ENCODE measurements at regions not wholly inside any gene's neighbourhood (a gene's known extent, or its start where the extent isn't known, plus 50 kb on each side); places are given as distances from the start of the nearest gene placed in this dataset.

GRCh38 chr1:118767971-118768370 is 220.2 kb downstream of the TBX15 start:
- peaks cover 19% of the 10 kb centered on the region for H3K4me1 ChIP-seq (ENCODE audit: insufficient read depth)
- H3K27me3 ChIP-seq (replicated peaks; ENCODE audit: insufficient read depth), result no peaks in the 10 kb centered on the region
- no peaks in the 10 kb centered on the region for H3K36me3 ChIP-seq (ENCODE audit: low read depth)
- H3K79me2 ChIP-seq (ENCODE audit: insufficient read depth), result no peaks in the 10 kb centered on the region
- H3K9ac ChIP-seq, result no peak overlapping the region
- H3K4me2 ChIP-seq (ENCODE audit: unreplicated experiment), result no peak overlapping the region
- H3K9me2 ChIP-seq (ENCODE audit: insufficient read depth), result no peaks in the 10 kb centered on the region
- TF ChIP-seq EZH2phosphoT487 (IDR thresholded peaks at IDR 0.05; ENCODE audit: insufficient read depth, low read depth), result no peak
- no peak for TF ChIP-seq EZH2 (IDR thresholded peaks at IDR 0.05; ENCODE audit: insufficient read depth, poor library complexity, severe bottlenecking)
- WGBS, 2 experiments (ENCODE audit: low coverage in 1 of 2, low lambda C conversion rate in 2 of 2, missing lambda C conversion rate in 2 of 2), result 6 to 9% methylated on average over 2 of the region's 2 CpGs
- no peak overlapping the region for H2AFZ ChIP-seq
- no peaks in the 10 kb centered on the region for H4K20me1 ChIP-seq (ENCODE audit: insufficient read depth)
- 0 out of 2 replicates have a peak, but pooled peaks cover 6% of the 10 kb centered on the region for H3F3A ChIP-seq (ENCODE audit: insufficient read depth)
- in situ Hi-C loops (cut with MboI), result no loop called here
- peak; percentile 34 for DNase-seq
- no peaks in the 10 kb centered on the region for H3K9me3 ChIP-seq (ENCODE audit: low read depth)
- H3K4me3 ChIP-seq, result no peak overlapping the region
- H3K27ac ChIP-seq, result no peak overlapping the region

GRCh38 chr1:118753976-118754375 is 234.2 kb downstream of the TBX15 start:
- H3K4me3 ChIP-seq, result no peak overlapping the region
- in situ Hi-C loops (cut with MboI), result no loop called here

GRCh38 chr1:118751166-118751565 is 237.0 kb downstream of the TBX15 start:
- H4K20me1 ChIP-seq (ENCODE audit: insufficient read depth), result no peaks in the 10 kb centered on the region
- H3K27ac ChIP-seq, result no peak overlapping the region
- no peak overlapping the region for H3K4me2 ChIP-seq (ENCODE audit: unreplicated experiment)
- in situ Hi-C loops (cut with MboI), result no loop called here
- DNase-seq, result peak; percentile 46
- H2AFZ ChIP-seq, result no peak overlapping the region
- H3K4me3 ChIP-seq, result no peak overlapping the region
- H3K9ac ChIP-seq, result no peak overlapping the region
- H3K27me3 ChIP-seq (replicated peaks; ENCODE audit: insufficient read depth), result no peaks in the 10 kb centered on the region
- no peaks in the 10 kb centered on the region for H3K36me3 ChIP-seq (ENCODE audit: low read depth)
- no peaks in the 10 kb centered on the region for H3K9me3 ChIP-seq (ENCODE audit: low read depth)
- H3K79me2 ChIP-seq (ENCODE audit: insufficient read depth), result no peaks in the 10 kb centered on the region
- peaks cover 10% of the 10 kb centered on the region; the same call in 1 of the 2 replicates for H3F3A ChIP-seq (ENCODE audit: insufficient read depth)
- H3K9me2 ChIP-seq (ENCODE audit: insufficient read depth), result no peaks in the 10 kb centered on the region
- TF ChIP-seq EZH2phosphoT487 (IDR thresholded peaks at IDR 0.05; ENCODE audit: insufficient read depth, low read depth) (no peak), EZH2 (IDR thresholded peaks at IDR 0.05; ENCODE audit: insufficient read depth, poor library complexity, severe bottlenecking) (no peak)
- H3K4me1 ChIP-seq (ENCODE audit: insufficient read depth), result peaks cover 4% of the 10 kb centered on the region

More at GRCh38 chr1:118753976-118754375, 234.2 kb downstream of the TBX15 start:
- Histone ChIP-seq H3K9me2 (ENCODE audit: insufficient read depth) (no peaks in the 10 kb centered on the region), H3K9me3 (ENCODE audit: low read depth) (no peaks in the 10 kb centered on the region), H3K79me2 (ENCODE audit: insufficient read depth) (no peaks in the 10 kb centered on the region), H3K9ac (no peak overlapping the region), H3K4me2 (ENCODE audit: unreplicated experiment) (no peak overlapping the region), H3K27ac (no peak overlapping the region), H3K4me1 (ENCODE audit: insufficient read depth) (peaks cover 4% of the 10 kb centered on the region), H3F3A (ENCODE audit: insufficient read depth) (peaks cover 10% of the 10 kb centered on the region; the same call in 1 of the 2 replicates), H2AFZ (no peak overlapping the region), H3K36me3 (ENCODE audit: low read depth) (no peaks in the 10 kb centered on the region), H4K20me1 (ENCODE audit: insufficient read depth) (no peaks in the 10 kb centered on the region), H3K27me3 (replicated peaks; ENCODE audit: insufficient read depth) (no peaks in the 10 kb centered on the region)
- DNase-seq, result no peak
- no peak for TF ChIP-seq EZH2 (IDR thresholded peaks at IDR 0.05; ENCODE audit: insufficient read depth, poor library complexity, severe bottlenecking)
- WGBS, 2 experiments (ENCODE audit: low coverage in 1 of 2, low lambda C conversion rate in 2 of 2, missing lambda C conversion rate in 2 of 2), result 79 to 95% methylated on average over 1 of the region's 1 CpG

GRCh38 chr1:118744420-118744819 is 243.7 kb downstream of the TBX15 start:
- Histone ChIP-seq H3K27ac (no peak overlapping the region), H3K9me3 (ENCODE audit: low read depth) (no peaks in the 10 kb centered on the region), H3K9ac (no peak overlapping the region), H3K4me3 (no peak overlapping the region), H3K79me2 (ENCODE audit: insufficient read depth) (no peaks in the 10 kb centered on the region), H3K36me3 (ENCODE audit: low read depth) (no peaks in the 10 kb centered on the region), H3K4me2 (ENCODE audit: unreplicated experiment) (no peak overlapping the region), H3K9me2 (ENCODE audit: insufficient read depth) (no peaks in the 10 kb centered on the region), H3F3A (ENCODE audit: insufficient read depth) (no peaks in the 10 kb centered on the region), H3K27me3 (replicated peaks; ENCODE audit: insufficient read depth) (no peaks in the 10 kb centered on the region), H4K20me1 (ENCODE audit: insufficient read depth) (no peaks in the 10 kb centered on the region), H2AFZ (no peak overlapping the region), H3K4me1 (ENCODE audit: insufficient read depth) (no peaks in the 10 kb centered on the region)
- no peak for TF ChIP-seq EZH2 (IDR thresholded peaks at IDR 0.05; ENCODE audit: insufficient read depth, poor library complexity, severe bottlenecking)
- no peak for TF ChIP-seq EZH2phosphoT487 (IDR thresholded peaks at IDR 0.05; ENCODE audit: insufficient read depth, low read depth)
- in situ Hi-C loops (cut with MboI), result no loop called here
- DNase-seq, result no peak
- WGBS, 2 experiments (ENCODE audit: low coverage in 1 of 2, low lambda C conversion rate in 2 of 2, missing lambda C conversion rate in 2 of 2), result 44 to 45% methylated on average over 1 of the region's 1 CpG

GRCh38 chr1:118739501-118739900 is 248.6 kb downstream of the TBX15 start:
- Histone ChIP-seq H3K9me3 (ENCODE audit: low read depth) (no peaks in the 10 kb centered on the region), H3F3A (ENCODE audit: insufficient read depth) (no peaks in the 10 kb centered on the region), H3K36me3 (ENCODE audit: low read depth) (no peaks in the 10 kb centered on the region), H3K4me3 (no peak overlapping the region), H2AFZ (no peak overlapping the region), H3K4me1 (ENCODE audit: insufficient read depth) (no peaks in the 10 kb centered on the region), H3K9me2 (ENCODE audit: insufficient read depth) (no peaks in the 10 kb centered on the region), H4K20me1 (ENCODE audit: insufficient read depth) (no peaks in the 10 kb centered on the region), H3K27me3 (replicated peaks; ENCODE audit: insufficient read depth) (no peaks in the 10 kb centered on the region), H3K27ac (no peak overlapping the region), H3K9ac (no peak overlapping the region), H3K79me2 (ENCODE audit: insufficient read depth) (no peaks in the 10 kb centered on the region), H3K4me2 (ENCODE audit: unreplicated experiment) (no peak overlapping the region)
- DNase-seq, result no peak
- in situ Hi-C loops (cut with MboI), result no loop called here
- WGBS, 2 experiments (ENCODE audit: low coverage in 1 of 2, low lambda C conversion rate in 2 of 2, missing lambda C conversion rate in 2 of 2), result 77 to 80% methylated on average over 4 of the region's 4 CpGs
- TF ChIP-seq EZH2phosphoT487 (IDR thresholded peaks at IDR 0.05; ENCODE audit: insufficient read depth, low read depth) (no peak), EZH2 (IDR thresholded peaks at IDR 0.05; ENCODE audit: insufficient read depth, poor library complexity, severe bottlenecking) (no peak)

All from GM23248 (cell line).